ENCODE measurements at regions not wholly inside any gene's neighbourhood (a gene's known extent, or its start where the extent isn't known, plus 50 kb on each side); places are given as distances from the start of the nearest gene placed in this dataset.

DNA sequence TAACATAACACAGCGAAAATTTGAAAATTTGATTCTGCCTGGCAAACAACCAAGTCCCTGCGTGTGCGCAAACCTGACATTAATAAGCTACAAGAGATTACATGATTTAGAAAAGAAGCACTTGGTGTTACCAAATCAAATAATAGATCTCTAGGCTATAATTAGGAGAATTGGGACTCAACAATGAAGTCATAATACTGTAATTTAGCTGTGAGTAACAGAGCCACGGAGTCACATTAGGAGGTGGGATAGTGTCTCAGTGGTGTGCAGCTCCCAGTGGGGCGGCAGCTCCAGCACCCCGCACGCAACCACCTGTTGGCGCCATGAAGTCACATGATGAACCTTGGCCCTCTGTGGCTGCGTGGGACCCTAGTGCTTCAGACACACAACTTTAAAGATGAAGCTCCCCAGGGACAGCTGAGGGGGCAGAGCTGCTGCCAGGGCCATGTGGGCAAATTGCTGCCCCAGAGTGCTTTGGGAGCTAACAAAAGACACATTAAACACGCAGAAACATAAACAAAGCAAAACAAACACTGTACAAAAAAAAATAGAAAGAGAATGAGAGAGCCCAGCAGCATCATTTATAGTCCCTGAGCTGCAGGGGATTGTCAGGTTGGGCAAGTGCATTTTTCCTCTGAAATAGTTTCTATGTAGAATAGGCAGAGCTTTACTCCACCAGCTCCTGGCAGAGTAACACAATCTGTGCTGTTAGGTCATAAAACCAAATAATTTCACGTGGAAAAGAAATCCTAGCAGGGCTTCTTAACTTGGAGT, 605.6 kb downstream of the SOX6 start:
- TF ChIP-seq EZH2 (IDR thresholded peaks at IDR 0.05; ENCODE audit: borderline replicate concordance, low read depth, low read length) (no peak), NR2C2 (CRISPR knock-in tag; IDR thresholded peaks at IDR 0.05) (no peak), NR2C2 (tag; IDR thresholded peaks at IDR 0.05) (no peak), PTBP1 (IDR thresholded peaks at IDR 0.05; ENCODE audit: low read depth, low read length) (no peak), ZC3H11A (IDR thresholded peaks at IDR 0.05; ENCODE audit: low read depth, low read length) (no peak), SLC30A9 (CRISPR knock-in tag; IDR thresholded peaks at IDR 0.05) (no peak), SMAD1 (IDR thresholded peaks at IDR 0.05; ENCODE audit: low read depth, low read length, partially characterized antibody) (no peak)
- TF ChIP-seq, protein P1, sequence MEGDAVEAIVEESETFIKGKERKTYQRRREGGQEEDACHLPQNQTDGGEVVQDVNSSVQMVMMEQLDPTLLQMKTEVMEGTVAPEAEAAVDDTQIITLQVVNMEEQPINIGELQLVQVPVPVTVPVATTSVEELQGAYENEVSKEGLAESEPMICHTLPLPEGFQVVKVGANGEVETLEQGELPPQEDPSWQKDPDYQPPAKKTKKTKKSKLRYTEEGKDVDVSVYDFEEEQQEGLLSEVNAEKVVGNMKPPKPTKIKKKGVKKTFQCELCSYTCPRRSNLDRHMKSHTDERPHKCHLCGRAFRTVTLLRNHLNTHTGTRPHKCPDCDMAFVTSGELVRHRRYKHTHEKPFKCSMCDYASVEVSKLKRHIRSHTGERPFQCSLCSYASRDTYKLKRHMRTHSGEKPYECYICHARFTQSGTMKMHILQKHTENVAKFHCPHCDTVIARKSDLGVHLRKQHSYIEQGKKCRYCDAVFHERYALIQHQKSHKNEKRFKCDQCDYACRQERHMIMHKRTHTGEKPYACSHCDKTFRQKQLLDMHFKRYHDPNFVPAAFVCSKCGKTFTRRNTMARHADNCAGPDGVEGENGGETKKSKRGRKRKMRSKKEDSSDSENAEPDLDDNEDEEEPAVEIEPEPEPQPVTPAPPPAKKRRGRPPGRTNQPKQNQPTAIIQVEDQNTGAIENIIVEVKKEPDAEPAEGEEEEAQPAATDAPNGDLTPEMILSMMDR (IDR thresholded peaks at IDR 0.05 in 2 of 3, conservative IDR thresholded peaks at IDR 0.05 in 1 of 3; ENCODE audit: insufficient read depth in 2 of 3, low read depth in 1 of 3, low read length in 3 of 3): no peak
- TF ChIP-seq, protein P2, sequence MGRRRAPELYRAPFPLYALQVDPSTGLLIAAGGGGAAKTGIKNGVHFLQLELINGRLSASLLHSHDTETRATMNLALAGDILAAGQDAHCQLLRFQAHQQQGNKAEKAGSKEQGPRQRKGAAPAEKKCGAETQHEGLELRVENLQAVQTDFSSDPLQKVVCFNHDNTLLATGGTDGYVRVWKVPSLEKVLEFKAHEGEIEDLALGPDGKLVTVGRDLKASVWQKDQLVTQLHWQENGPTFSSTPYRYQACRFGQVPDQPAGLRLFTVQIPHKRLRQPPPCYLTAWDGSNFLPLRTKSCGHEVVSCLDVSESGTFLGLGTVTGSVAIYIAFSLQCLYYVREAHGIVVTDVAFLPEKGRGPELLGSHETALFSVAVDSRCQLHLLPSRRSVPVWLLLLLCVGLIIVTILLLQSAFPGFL (CRISPR knock-in tag; IDR thresholded peaks at IDR 0.05): no peak
